Heart right ventricle (tissue), 16 donors: ENCODE measurements at regions not wholly inside any gene's neighbourhood (a gene's known extent, or its start where the extent isn't known, plus 50 kb on each side); places are given as distances from the start of the nearest gene placed in this dataset.

Source experiments
- ATAC-seq, 8 donors: fragments of 200-7000 bp; cut with Tn5 transposase; one replicate each; pipeline ENCODE4 v1.9.1; 2020; ENCODE audit warnings: mild to moderate bottlenecking in 8 of 8, moderate library complexity in 8 of 8, moderate number of reproducible peaks in 1 of 8
- DNase-seq, 2 donors: peaks; one replicate each; pipeline ENCODE4 v3.0.0-alpha.2; 2020
- H3K27ac ChIP-seq, 10 donors: fragments of 200-600 bp; sonication (generic) in 2 of 10; one replicate each; pipeline versions ENCODE4 v1.5.0 to v1.8.0; 2020 to 2022; ENCODE audit warnings: mild to moderate bottlenecking in 3 of 10
- H3K27me3 ChIP-seq, 7 donors: fragments of 200-600 bp; one replicate each; pipeline ENCODE4 v1.8.0; 2021 to 2022; ENCODE audit warnings: mild to moderate bottlenecking in 2 of 7
- H3K36me3 ChIP-seq, 9 donors: fragments of 200-600 bp; sonication (generic) in 1 of 9; one replicate each; pipeline versions ENCODE4 v1.5.0 to v1.8.0; 2020 to 2022; ENCODE audit warnings: mild to moderate bottlenecking in 2 of 9
- H3K4me1 ChIP-seq, 9 donors: fragments of 200-600 bp; sonication (generic) in 1 of 9; one replicate each; pipeline versions ENCODE4 v1.5.0 to v1.8.0; 2020 to 2022; ENCODE audit warnings: mild to moderate bottlenecking in 4 of 9
- H3K4me3 ChIP-seq, 10 donors: fragments of 200-600 bp; sonication (generic) in 2 of 10; one replicate each; pipeline versions ENCODE4 v1.5.0 to v1.8.0; 2020 to 2022; ENCODE audit warnings: mild to moderate bottlenecking in 7 of 10, moderate library complexity in 2 of 10
- H3K9me3 ChIP-seq, 11 donors: fragments of 200-600 bp in 10 of 11; sonication (generic) in 2 of 11; one replicate each; pipeline versions ENCODE4 v1.5.0 to v1.8.0; 2013 to 2022; ENCODE audit warnings: mild to moderate bottlenecking in 2 of 11, control low read depth in 1 of 11, moderate library complexity in 1 of 11
- CTCF ChIP-seq, 9 donors: fragments of 200-600 bp; sonication (generic) in 2 of 9; IDR thresholded peaks; one replicate each; pipeline versions ENCODE4 v1.5.0 to v1.8.0; 2021 to 2022; ENCODE audit warnings: antibody characterized with exemption in 9 of 9, mild to moderate bottlenecking in 5 of 9, moderate library complexity in 1 of 9
- WGBS, 2 donors: extraction: QIAGEN DNeasy Blood & Tissue Kit; methylation state at CpG; one replicate each; pipeline ENCODE4 v1.1.7; 2013; ENCODE audit warnings: inconsistent platforms in 1 of 2; 5-methylcytosine and 5-hydroxymethylcytosine counted together
- intact Hi-C, 10 donors: fragments of 100-400 bp; cut with DNase I; formaldehyde crosslinking; loops; one replicate each; pipeline versions ENCODE4 v1.11.1 to v1.14.2; 2022
- donor health status: Arrhythmogenic right ventricular cardiomyopathy.
- donor health status: ischemic (EF 13 %, LVEDD 7.1; RV severe dilation, severe dysfunction).
- donor health status: healthy with polysubstance abuse.
- donor health status: DM: no; HTN: yes; CAD: no.
- donor health status: DM: no; HTN: no; CAD: no.
- donor health status: ischemic (EF 25% LVEDD 6.9; RV normal size, moderate dysfunction).
- donor health status: ischemic (EF 25% LVEDD 5.7; RV mildly dilated, moderate dysfunction).
- donor health status: healthy.
- donor health status: DM: yes; HTN: yes; CAD: no.
- donor health status: Ischemic cardiomyopathy.
- donor health status: ischemic (EF 35%, LVEDD 5.7; RV mildly dilated, moderate dysfunction).
- donor health status: nonischemic (EF 11% LVEDD 7.7; RV severe dilation, severe dysfunction).
- donor health status: DM: yes; HTN: yes; CAD: no.
- donor health status: PGD.
- donor health status: ischemic (EF 29% LVEDD 5.4; RV normal size, mild dysfunction).
- donor health status: nonischemic (EF 23%, LVEDD 6.1; RV moderate dilation, normal function).

- Histone ChIP-seq H3K4me1 (no peaks in the 10 kb centered on the region), H3K4me3 (no peak overlapping the region), H3K27ac (no peak overlapping the region), H3K9me3 (no peaks in the 10 kb centered on the region), H3K36me3 (no peaks in the 10 kb centered on the region), H3K27me3 (peaks cover 0 to 3% (median 0%) of the 10 kb centered on the region in 7 donors)
- intact Hi-C loops = no loop called here
- ATAC-seq (no peak), DNase-seq (no peak)
- no peak for TF ChIP-seq CTCF (IDR thresholded peaks at IDR 0.05)
- 62 to 66% methylated on average over 10 of the region's 10 CpGs for WGBS, 2 donors
Measured at GRCh38 chr14:97485201-97485600, 688.0 kb downstream of the VRK1 start.

- DNase-seq = no peak
- WGBS, 2 donors = 75 to 83% methylated on average over 13 of the region's 13 CpGs
- peaks cover 0 to 2% (median 0%) of the 10 kb centered on the region in 7 donors for H3K27me3 ChIP-seq
- no peaks in the 10 kb centered on the region for H3K36me3 ChIP-seq
- TF ChIP-seq CTCF (IDR thresholded peaks at IDR 0.05) = no peak
- H3K4me1 ChIP-seq = no peaks in the 10 kb centered on the region
- H3K27ac ChIP-seq = no peak overlapping the region
- no peaks in the 10 kb centered on the region for H3K9me3 ChIP-seq
- intact Hi-C loops = no loop called here
- ATAC-seq = no peak
- H3K4me3 ChIP-seq = no peak overlapping the region
Measured at GRCh38 chr14:97486601-97487120, 689.5 kb downstream of the VRK1 start.

- Histone ChIP-seq H3K36me3 (no peaks in the 10 kb centered on the region), H3K27ac (no peak overlapping the region), H3K4me3 (no peak overlapping the region), H3K4me1 (no peaks in the 10 kb centered on the region), H3K9me3 (peaks cover 0 to 6% (median 0%) of the 10 kb centered on the region in 11 donors), H3K27me3 (peaks cover 0 to 5% (median 0%) of the 10 kb centered on the region in 7 donors)
- TF ChIP-seq CTCF (IDR thresholded peaks at IDR 0.05) = no peak
- intact Hi-C loops = no loop called here
- DNase-seq (no peak), ATAC-seq (no peak)
- WGBS, 2 donors = 61 to 64% methylated on average over 10 of the region's 10 CpGs
Measured at GRCh38 chr14:97489750-97490149, 692.6 kb downstream of the VRK1 start.

- Histone ChIP-seq H3K4me1 (no peaks in the 10 kb centered on the region), H3K27ac (no peak overlapping the region), H3K27me3 (peaks cover 0 to 5% (median 0%) of the 10 kb centered on the region in 7 donors), H3K36me3 (no peaks in the 10 kb centered on the region), H3K4me3 (no peak overlapping the region), H3K9me3 (peaks cover 0 to 6% (median 0%) of the 10 kb centered on the region in 11 donors)
- TF ChIP-seq CTCF (IDR thresholded peaks at IDR 0.05) = no peak
- DNase-seq = no peak
- WGBS, 2 donors = 51 to 54% methylated on average over 10 of the region's 10 CpGs
- intact Hi-C loops = no loop called here
- no peak for ATAC-seq
Measured at GRCh38 chr14:97490521-97491070, 693.4 kb downstream of the VRK1 start.
